ENCODE measurements at regions not wholly inside any gene's neighbourhood (a gene's known extent, or its start where the extent isn't known, plus 50 kb on each side); places are given as distances from the start of the nearest gene placed in this dataset.

DNA sequence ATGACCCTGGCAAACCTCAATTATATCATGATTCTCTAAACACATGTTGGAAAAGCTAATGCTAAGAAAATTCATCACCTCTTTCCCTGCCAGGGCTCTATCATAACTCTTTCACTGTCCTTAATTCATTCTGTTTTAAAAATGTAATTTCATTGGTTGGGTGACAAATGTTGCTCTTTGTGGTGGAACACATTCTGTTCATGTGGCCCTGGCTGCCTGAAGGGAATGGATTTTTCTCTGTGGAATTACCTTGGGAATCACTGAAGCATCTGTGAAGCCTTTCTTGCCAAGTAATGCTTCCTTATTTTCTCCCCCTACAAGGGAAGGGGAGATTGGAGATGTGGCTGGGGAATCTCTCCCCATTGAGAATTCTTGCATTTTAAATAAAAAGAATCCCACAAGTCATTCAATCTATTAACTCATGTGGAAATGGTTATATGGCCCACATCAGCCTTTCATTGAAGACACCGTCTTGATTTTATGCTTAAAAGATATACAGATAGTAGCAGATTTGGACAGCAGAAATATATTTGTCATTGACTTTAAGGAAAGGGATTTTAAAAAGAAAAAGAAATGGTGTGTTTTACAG, 201.8 kb upstream of the NMUR2 start:
- Histone ChIP-seq H3K27ac (ENCODE audit: control insufficient read depth, insufficient read depth) (no peak overlapping the region), H3K4me2 (ENCODE audit: control insufficient read depth, insufficient read depth) (no peak overlapping the region), H3K79me2 (ENCODE audit: control insufficient read depth, insufficient read depth, low read length) (no peaks in the 10 kb centered on the region), H3K36me3 (ENCODE audit: control insufficient read depth in 2 of 2, insufficient read depth in 2 of 2, low read length in 1 of 2) (no peaks in the 10 kb centered on the region), H3K9me3 (replicated peaks; ENCODE audit: control insufficient read depth, insufficient read depth, low read length) (no peaks in the 10 kb centered on the region), H3K27me3 (replicated peaks in 1 of 2; ENCODE audit: control insufficient read depth in 2 of 2, insufficient read depth in 2 of 2, low read length in 1 of 2) (no peaks in the 10 kb centered on the region), H4K20me1 (ENCODE audit: control insufficient read depth, insufficient read depth) (no peaks in the 10 kb centered on the region), H3K4me1 (ENCODE audit: control insufficient read depth, insufficient read depth, low read length) (no peaks in the 10 kb centered on the region), H3K4me3 (no peak overlapping the region), H3K9ac (ENCODE audit: control insufficient read depth, insufficient read depth, low read length) (no peak overlapping the region), H2AFZ (ENCODE audit: control insufficient read depth, low read depth, low read length) (no peak overlapping the region)
- DNase-seq (ENCODE audit: low read depth, low spot score) (no peak), FAIRE-seq (no peak), ATAC-seq (no peak)
- BruUV-seq (replicated peaks) = no TSS peak
- in situ Hi-C loops (cut with MboI) = no loop called here
- WGBS (ENCODE audit: insufficient coverage, insufficient replicate concordance, low lambda C conversion rate, missing lambda C conversion rate) = 70% methylated on average over 1 of the region's 1 CpG
- ChIA-PET POLR2A (no interaction called here), CTCF (interaction anchor here (1.0 kb wide), 1 partner anchor 25 kb away, joined by 3 read pairs; no protein-coding TSS in a partner anchor), SMC1A (ENCODE audit: uncharacterized antibody, unreplicated experiment) (no interaction called here), RAD21 (ENCODE audit: unreplicated experiment) (no interaction called here)
- no peak for TF ChIP-seq WRNIP1 (IDR thresholded peaks at IDR 0.05; ENCODE audit: borderline replicate concordance, low read depth, low read length)
- no peak for TF ChIP-seq EP300 (IDR thresholded peaks at IDR 0.05; ENCODE audit: borderline replicate concordance in 1 of 2, control insufficient read depth in 1 of 2, low read depth in 2 of 2, low read length in 2 of 2)
- no peak for TF ChIP-seq SUPT20H (IDR thresholded peaks at IDR 0.05; ENCODE audit: borderline replicate concordance, control insufficient read depth, low read depth, low read length)
- TF ChIP-seq TCF3 (IDR thresholded peaks at IDR 0.05; ENCODE audit: borderline replicate concordance, insufficient read depth, low read depth, low read length) = no peak
- no peak for TF ChIP-seq ZNF622 (IDR thresholded peaks at IDR 0.05)
- no peak for TF ChIP-seq GABPA (IDR thresholded peaks at IDR 0.05; ENCODE audit: low read depth)
- TF ChIP-seq MYB (IDR thresholded peaks at IDR 0.05; ENCODE audit: borderline replicate concordance, low read depth, low read length) = no peak
- no peak for TF ChIP-seq KAT2A (conservative IDR thresholded peaks at IDR 0.05; ENCODE audit: control insufficient read depth, low read depth, low read length)
- TF ChIP-seq SP1 (IDR thresholded peaks at IDR 0.05; ENCODE audit: low read depth, low read length) = no peak
- TF ChIP-seq, protein P1, sequence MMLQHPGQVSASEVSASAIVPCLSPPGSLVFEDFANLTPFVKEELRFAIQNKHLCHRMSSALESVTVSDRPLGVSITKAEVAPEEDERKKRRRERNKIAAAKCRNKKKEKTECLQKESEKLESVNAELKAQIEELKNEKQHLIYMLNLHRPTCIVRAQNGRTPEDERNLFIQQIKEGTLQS (IDR thresholded peaks at IDR 0.05; ENCODE audit: borderline replicate concordance, extremely low read depth, low read depth, low read length) = no peak
- no peak for TF ChIP-seq RUNX3 (IDR thresholded peaks at IDR 0.05; ENCODE audit: low read length)
- no peak for TF ChIP-seq ZBED1 (IDR thresholded peaks at IDR 0.05; ENCODE audit: borderline replicate concordance)
- TF ChIP-seq EED (IDR thresholded peaks at IDR 0.05; ENCODE audit: low read depth) = no peak
- no peak for TF ChIP-seq STAT1 (conservative IDR thresholded peaks at IDR 0.05)
- TF ChIP-seq, protein P2, sequence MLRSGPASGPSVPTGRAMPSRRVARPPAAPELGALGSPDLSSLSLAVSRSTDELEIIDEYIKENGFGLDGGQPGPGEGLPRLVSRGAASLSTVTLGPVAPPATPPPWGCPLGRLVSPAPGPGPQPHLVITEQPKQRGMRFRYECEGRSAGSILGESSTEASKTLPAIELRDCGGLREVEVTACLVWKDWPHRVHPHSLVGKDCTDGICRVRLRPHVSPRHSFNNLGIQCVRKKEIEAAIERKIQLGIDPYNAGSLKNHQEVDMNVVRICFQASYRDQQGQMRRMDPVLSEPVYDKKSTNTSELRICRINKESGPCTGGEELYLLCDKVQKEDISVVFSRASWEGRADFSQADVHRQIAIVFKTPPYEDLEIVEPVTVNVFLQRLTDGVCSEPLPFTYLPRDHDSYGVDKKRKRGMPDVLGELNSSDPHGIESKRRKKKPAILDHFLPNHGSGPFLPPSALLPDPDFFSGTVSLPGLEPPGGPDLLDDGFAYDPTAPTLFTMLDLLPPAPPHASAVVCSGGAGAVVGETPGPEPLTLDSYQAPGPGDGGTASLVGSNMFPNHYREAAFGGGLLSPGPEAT (IDR thresholded peaks at IDR 0.05; ENCODE audit: low read depth) = no peak
- TF ChIP-seq RELA (IDR thresholded peaks at IDR 0.05; ENCODE audit: borderline replicate concordance, partially characterized antibody) = no peak
- TF ChIP-seq SREBF2 (IDR thresholded peaks at IDR 0.05; ENCODE audit: low read length) = no peak
- TF ChIP-seq YBX1 (IDR thresholded peaks at IDR 0.05) = no peak
- intact Hi-C loops (cut with micrococcal nuclease; ENCODE audit: unreplicated experiment) = no loop called here
